ENCODE measurements at regions not wholly inside any gene's neighbourhood (a gene's known extent, or its start where the extent isn't known, plus 50 kb on each side); places are given as distances from the start of the nearest gene placed in this dataset.

DNA sequence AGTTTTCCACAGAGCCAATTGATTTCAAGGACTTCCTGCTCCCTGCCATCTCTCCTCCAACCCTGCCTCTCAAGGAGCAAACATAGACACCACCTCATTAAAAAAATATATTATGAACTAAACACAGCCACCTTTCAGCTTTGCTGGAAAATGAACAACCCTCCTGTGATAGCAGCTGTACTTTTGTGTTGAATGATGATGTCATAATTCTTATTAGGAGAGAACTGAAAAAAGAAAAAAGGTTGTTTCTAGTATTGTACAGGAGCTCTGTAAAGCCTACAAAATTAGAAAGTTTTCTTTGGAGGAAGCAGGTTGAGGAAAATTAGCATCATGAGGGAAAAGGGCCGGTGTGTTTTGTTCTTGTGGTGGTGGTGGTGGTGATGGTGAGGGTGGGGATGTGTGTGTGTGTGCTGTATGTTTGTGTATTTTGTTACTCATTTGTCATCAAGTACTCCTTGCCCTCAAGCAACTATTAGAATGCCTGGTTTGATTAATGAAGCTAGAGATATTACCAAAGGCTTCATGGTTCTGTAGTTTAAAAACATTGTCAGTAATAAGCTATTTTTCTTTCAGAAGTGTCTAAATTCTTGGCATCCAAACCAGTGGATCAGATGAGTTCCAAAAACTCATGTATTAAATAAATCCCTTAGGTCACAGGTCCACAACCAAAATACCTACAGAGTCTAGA is 405.9 kb downstream of the TLE4 start:
- intact Hi-C loops (cut with DNase I), result no loop called here
- no peak overlapping the region for H3K27ac ChIP-seq
- TF ChIP-seq, protein P1, sequence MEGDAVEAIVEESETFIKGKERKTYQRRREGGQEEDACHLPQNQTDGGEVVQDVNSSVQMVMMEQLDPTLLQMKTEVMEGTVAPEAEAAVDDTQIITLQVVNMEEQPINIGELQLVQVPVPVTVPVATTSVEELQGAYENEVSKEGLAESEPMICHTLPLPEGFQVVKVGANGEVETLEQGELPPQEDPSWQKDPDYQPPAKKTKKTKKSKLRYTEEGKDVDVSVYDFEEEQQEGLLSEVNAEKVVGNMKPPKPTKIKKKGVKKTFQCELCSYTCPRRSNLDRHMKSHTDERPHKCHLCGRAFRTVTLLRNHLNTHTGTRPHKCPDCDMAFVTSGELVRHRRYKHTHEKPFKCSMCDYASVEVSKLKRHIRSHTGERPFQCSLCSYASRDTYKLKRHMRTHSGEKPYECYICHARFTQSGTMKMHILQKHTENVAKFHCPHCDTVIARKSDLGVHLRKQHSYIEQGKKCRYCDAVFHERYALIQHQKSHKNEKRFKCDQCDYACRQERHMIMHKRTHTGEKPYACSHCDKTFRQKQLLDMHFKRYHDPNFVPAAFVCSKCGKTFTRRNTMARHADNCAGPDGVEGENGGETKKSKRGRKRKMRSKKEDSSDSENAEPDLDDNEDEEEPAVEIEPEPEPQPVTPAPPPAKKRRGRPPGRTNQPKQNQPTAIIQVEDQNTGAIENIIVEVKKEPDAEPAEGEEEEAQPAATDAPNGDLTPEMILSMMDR (IDR thresholded peaks at IDR 0.05), result no peak
- TF ChIP-seq POLR2AphosphoS5 (IDR thresholded peaks at IDR 0.05; ENCODE audit: insufficient read depth in 1 of 2, low read depth in 1 of 2) (no peak), POLR2A (IDR thresholded peaks at IDR 0.05) (no peak)
- H3K4me3 ChIP-seq, result no peak overlapping the region
- no peaks in the 10 kb centered on the region for H3K36me3 ChIP-seq
- DNase-seq (ENCODE audit: extremely low spot score in 2 of 2), result no peak
- H3K4me1 ChIP-seq, result no peaks in the 10 kb centered on the region
- no peaks in the 10 kb centered on the region for H3K9me3 ChIP-seq
- H3K27me3 ChIP-seq, result no peaks in the 10 kb centered on the region

DNA sequence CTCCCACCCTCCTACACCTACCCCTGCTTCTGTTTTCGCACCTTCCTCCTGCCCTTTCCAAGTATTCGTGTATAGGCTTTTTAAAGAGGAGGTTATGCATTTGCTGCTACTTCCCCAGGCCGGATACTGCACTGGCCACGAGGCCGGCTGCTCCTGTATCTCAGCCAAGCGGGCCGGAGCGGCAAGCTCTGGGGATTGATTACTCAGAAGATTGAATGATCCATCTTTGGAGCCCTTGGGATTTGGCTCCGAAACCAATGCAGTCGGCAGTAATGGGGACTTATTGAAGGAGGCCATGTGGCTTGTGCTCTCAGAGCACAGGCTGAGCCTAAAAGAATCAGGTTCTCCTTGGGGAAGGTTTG is 405.3 kb downstream of the TLE4 start:
- H3K36me3 ChIP-seq, result no peaks in the 10 kb centered on the region
- no peaks in the 10 kb centered on the region for H3K4me1 ChIP-seq
- DNase-seq (ENCODE audit: extremely low spot score in 2 of 2), result no peak
- no peaks in the 10 kb centered on the region for H3K27me3 ChIP-seq
- H3K4me3 ChIP-seq, result no peak overlapping the region
- TF ChIP-seq POLR2A (IDR thresholded peaks at IDR 0.05), result no peak
- TF ChIP-seq, protein P1 (IDR thresholded peaks at IDR 0.05), result no peak
- no peak for TF ChIP-seq POLR2AphosphoS5 (IDR thresholded peaks at IDR 0.05; ENCODE audit: insufficient read depth in 1 of 2, low read depth in 1 of 2)
- intact Hi-C loops (cut with DNase I), result no loop called here
- H3K9me3 ChIP-seq, result no peaks in the 10 kb centered on the region
- H3K27ac ChIP-seq, result no peak overlapping the region

DNA sequence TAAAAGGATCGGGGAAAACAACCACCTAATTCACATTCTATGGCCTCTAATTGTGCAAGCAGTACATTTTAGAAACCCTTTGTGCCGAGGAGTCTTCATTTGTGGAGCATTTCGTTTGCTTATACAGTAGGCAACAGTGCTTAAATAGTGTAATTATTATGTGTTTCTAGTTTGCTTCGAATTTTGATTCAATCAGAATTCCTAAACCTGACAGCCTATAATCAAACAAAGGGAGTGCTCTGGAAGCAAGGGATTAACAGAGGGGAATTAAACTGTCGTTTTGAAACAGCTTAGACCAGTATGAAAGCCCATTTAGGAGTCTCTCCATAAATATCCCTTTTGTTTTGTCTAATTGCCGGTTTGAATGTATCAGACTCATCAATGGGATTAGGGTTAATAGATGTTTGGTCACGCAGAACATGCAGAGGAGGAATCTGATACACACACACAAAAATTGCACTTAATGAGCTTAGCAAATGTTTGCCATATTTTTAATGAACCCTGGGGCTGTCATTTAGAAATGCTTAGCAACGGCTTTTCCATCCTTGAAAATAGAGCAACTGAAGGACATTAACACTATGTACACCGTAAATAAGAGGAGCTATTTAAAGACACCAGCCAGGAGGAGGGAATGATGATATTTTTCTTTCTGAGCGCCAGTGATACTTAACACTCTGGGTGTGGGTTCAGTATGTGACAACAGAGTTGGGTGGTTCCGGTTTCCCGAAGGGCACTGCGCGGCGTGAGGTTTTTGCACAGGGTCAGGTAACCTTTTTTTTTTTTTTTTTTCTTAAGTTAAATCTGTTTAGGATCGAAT is 404.7 kb downstream of the TLE4 start:
- TF ChIP-seq POLR2AphosphoS5 (IDR thresholded peaks at IDR 0.05; ENCODE audit: insufficient read depth in 1 of 2, low read depth in 1 of 2), result no peak
- TF ChIP-seq, protein P1 (IDR thresholded peaks at IDR 0.05), result no peak
- no peak for TF ChIP-seq POLR2A (IDR thresholded peaks at IDR 0.05)
- Histone ChIP-seq H3K9me3 (no peaks in the 10 kb centered on the region), H3K4me3 (no peak overlapping the region), H3K4me1 (no peaks in the 10 kb centered on the region), H3K27ac (no peak overlapping the region), H3K27me3 (no peaks in the 10 kb centered on the region), H3K36me3 (no peaks in the 10 kb centered on the region)
- intact Hi-C loops (cut with DNase I), result no loop called here
- DNase-seq (ENCODE audit: extremely low spot score in 2 of 2), result no peak

DNA sequence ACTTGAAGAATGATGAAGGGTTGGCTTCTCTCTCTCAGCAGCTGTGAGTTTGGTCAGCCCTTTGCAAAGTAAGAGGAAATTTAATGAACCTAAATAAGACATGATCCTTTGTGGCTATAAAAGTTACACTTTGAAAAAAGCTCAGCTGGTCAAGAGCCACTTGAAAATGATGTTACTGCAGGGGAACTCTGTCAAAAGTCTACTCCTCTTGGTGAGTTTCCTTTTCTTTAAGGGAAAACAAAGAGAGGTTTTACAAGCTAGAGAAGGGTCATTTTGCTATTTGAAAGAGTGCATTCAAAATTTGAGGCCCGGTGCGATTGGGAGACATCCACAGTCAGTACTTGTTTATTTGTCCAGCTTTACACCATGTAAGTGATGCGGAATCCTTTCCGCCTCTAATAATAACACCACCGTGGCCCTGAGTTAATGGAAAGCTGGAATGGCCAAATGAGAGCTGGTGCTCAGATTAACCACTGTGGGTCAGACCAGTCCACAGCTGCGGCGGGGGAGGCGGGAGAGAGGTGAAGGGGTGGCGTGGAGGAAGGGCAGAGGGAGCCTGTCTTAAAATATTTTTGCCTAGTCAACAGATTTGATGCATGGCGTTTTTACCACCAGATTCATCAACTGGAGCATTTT is 404.0 kb downstream of the TLE4 start:
- intact Hi-C loops (cut with DNase I), result no loop called here
- no peaks in the 10 kb centered on the region for H3K27me3 ChIP-seq
- no peak overlapping the region for H3K4me3 ChIP-seq
- no peaks in the 10 kb centered on the region for H3K4me1 ChIP-seq
- TF ChIP-seq POLR2A (IDR thresholded peaks at IDR 0.05) (no peak), POLR2AphosphoS5 (IDR thresholded peaks at IDR 0.05; ENCODE audit: insufficient read depth in 1 of 2, low read depth in 1 of 2) (no peak)
- TF ChIP-seq, protein P1 (IDR thresholded peaks at IDR 0.05), result no peak
- no peak overlapping the region for H3K27ac ChIP-seq
- H3K36me3 ChIP-seq, result no peaks in the 10 kb centered on the region
- no peak for DNase-seq (ENCODE audit: extremely low spot score in 2 of 2)
- H3K9me3 ChIP-seq, result no peaks in the 10 kb centered on the region

All from vagina (tissue), 2 donors.